ENCODE measurements at regions not wholly inside any gene's neighbourhood (a gene's known extent, or its start where the extent isn't known, plus 50 kb on each side); places are given as distances from the start of the nearest gene placed in this dataset.

GRCh38 chr7:113775401-113775800, 143.4 kb downstream of the PPP1R3A start:
- Histone ChIP-seq H4K91ac (ENCODE audit: insufficient read depth, low read depth, low read length) (no peak overlapping the region), H3K4me2 (ENCODE audit: low read depth, low read length) (no peak overlapping the region), H3K4me1 (ENCODE audit: control insufficient read depth, insufficient read depth, low read length) (no peaks in the 10 kb centered on the region), H3K23ac (ENCODE audit: low read depth, low read length) (no peak overlapping the region), H2AK9ac (replicated peaks; ENCODE audit: low read depth, low read length, poor library complexity) (no peak overlapping the region), H3K56ac (ENCODE audit: extremely low read depth, insufficient read depth, low read length) (no peak overlapping the region), H3K36me3 (ENCODE audit: control insufficient read depth, insufficient read depth, low read length) (no peaks in the 10 kb centered on the region), H4K8ac (ENCODE audit: low read depth in 2 of 2, low read length in 2 of 2) (no peak overlapping the region), H2BK5ac (ENCODE audit: low read depth, low read length, poor library complexity, severe bottlenecking) (no peak overlapping the region), H2AFZ (replicated peaks; ENCODE audit: low read length, poor library complexity) (no peak overlapping the region), H4K20me1 (ENCODE audit: insufficient read depth, low read length) (no peaks in the 10 kb centered on the region), H2BK15ac (ENCODE audit: low read depth, low read length) (no peak overlapping the region), H3K9me3 (ENCODE audit: control insufficient read depth, insufficient read depth, low read length) (no peaks in the 10 kb centered on the region), H3K18ac (ENCODE audit: low read depth, low read length) (no peak overlapping the region), H3K27ac (ENCODE audit: insufficient read depth, low read length) (no peak overlapping the region), H3K9ac (ENCODE audit: low read depth, low read length) (no peak overlapping the region), H3K27me3 (ENCODE audit: control insufficient read depth, insufficient read depth, low read length) (no peaks in the 10 kb centered on the region), H3K4me3 (ENCODE audit: insufficient read depth, low read depth, low read length) (no peak overlapping the region), H2BK120ac (ENCODE audit: low read depth, low read length) (no peak overlapping the region), H3K79me1 (ENCODE audit: low read depth in 1 of 2, low read length in 2 of 2) (no peaks in the 10 kb centered on the region), H2BK20ac (ENCODE audit: low read depth, low read length) (no peak overlapping the region), H3K14ac (replicated peaks; ENCODE audit: low read depth, low read length) (no peak overlapping the region), H4K5ac (ENCODE audit: low read depth, low read length) (no peak overlapping the region), H3K4ac (ENCODE audit: low read depth, low read length) (no peak overlapping the region), H2AK5ac (ENCODE audit: low read depth, low read length) (no peak overlapping the region), H3K9me1 (ENCODE audit: insufficient read depth, low read length) (no peaks in the 10 kb centered on the region)
- intact Hi-C loops (cut with micrococcal nuclease) (no loop called here), dilution Hi-C loops (cut with HindIII; ENCODE audit: low sequenced_read_pairs, unreplicated experiment) (no loop called here), in situ Hi-C loops (cut with MboI; ENCODE audit: low sequenced_read_pairs) (no loop called here)
- ChIA-PET POLR2A (ENCODE audit: unreplicated experiment) (no interaction called here), CTCF (interaction anchor here (0.7 kb wide), 1 partner anchor 14 kb away, joined by 3 read pairs; no protein-coding TSS in a partner anchor)
- ATAC-seq (ENCODE audit: low read depth) (no peak), DNase-seq (no peak)
- WGBS, 2 experiments (ENCODE audit: extremely low coverage in 2 of 2, insufficient read length in 1 of 2): 0% methylated on average over 1 of the region's 1 CpG; no CpG with 5 or more reads in 1 of the 2 experiments
- TF ChIP-seq ELK1 (IDR thresholded peaks at IDR 0.05; ENCODE audit: borderline replicate concordance, low read depth, low read length) (no peak), BHLHE40 (IDR thresholded peaks at IDR 0.05; ENCODE audit: low read depth, low read length) (no peak), POLR2A (IDR thresholded peaks at IDR 0.05; ENCODE audit: low read depth, low read length) (no peak), SMC3 (IDR thresholded peaks at IDR 0.05; ENCODE audit: low read depth, low read length) (no peak), RAD21 (IDR thresholded peaks at IDR 0.05; ENCODE audit: low read length) (no peak), MAZ (IDR thresholded peaks at IDR 0.05; ENCODE audit: borderline replicate concordance, low read depth, low read length) (no peak), MAFK (IDR thresholded peaks at IDR 0.05; ENCODE audit: low read depth, low read length) (no peak), FOS (IDR thresholded peaks at IDR 0.05; ENCODE audit: low read depth, low read length) (no peak), MXI1 (IDR thresholded peaks at IDR 0.05; ENCODE audit: borderline replicate concordance, low read depth, low read length) (no peak), RFX5 (IDR thresholded peaks at IDR 0.05; ENCODE audit: low read depth, low read length) (no peak), CHD1 (IDR thresholded peaks at IDR 0.05; ENCODE audit: low read depth, low read length) (no peak), RCOR1 (IDR thresholded peaks at IDR 0.05; ENCODE audit: insufficient replicate concordance, low read length) (no peak), CEBPB (IDR thresholded peaks at IDR 0.05; ENCODE audit: low read depth, low read length) (no peak), NFE2L2 (IDR thresholded peaks at IDR 0.05; ENCODE audit: low read depth, low read length) (no peak)
- TF ChIP-seq, protein P1, sequence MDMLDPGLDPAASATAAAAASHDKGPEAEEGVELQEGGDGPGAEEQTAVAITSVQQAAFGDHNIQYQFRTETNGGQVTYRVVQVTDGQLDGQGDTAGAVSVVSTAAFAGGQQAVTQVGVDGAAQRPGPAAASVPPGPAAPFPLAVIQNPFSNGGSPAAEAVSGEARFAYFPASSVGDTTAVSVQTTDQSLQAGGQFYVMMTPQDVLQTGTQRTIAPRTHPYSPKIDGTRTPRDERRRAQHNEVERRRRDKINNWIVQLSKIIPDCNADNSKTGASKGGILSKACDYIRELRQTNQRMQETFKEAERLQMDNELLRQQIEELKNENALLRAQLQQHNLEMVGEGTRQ (IDR thresholded peaks at IDR 0.05; ENCODE audit: low read depth, low read length): no peak
- BruUV-seq (replicated peaks): no TSS peak

Measured in IMR-90 (cell line).